T-cell (primary cell): ENCODE measurements at regions not wholly inside any gene's neighbourhood (a gene's known extent, or its start where the extent isn't known, plus 50 kb on each side); places are given as distances from the start of the nearest gene placed in this dataset.

ENCODE experiments used
- ATAC-seq, 4 experiments: fragments of 200-7000 bp in 3 of 4; fragments of 150-1000 bp in 1 of 4; cut with Tn5 transposase; replicated peaks in 1 of 4; 1 replicate in 3 of 4; 2 replicates in 1 of 4; pipeline ENCODE4 v1.10.0; 2021; ENCODE audit warnings: moderate library complexity in 3 of 4, mild to moderate bottlenecking in 2 of 4, moderate number of reproducible peaks in 1 of 4
- CTCF ChIA-PET, 2 donors: fragments of 300-600 bp; sonication (Branson Sonifier 250); formaldehyde crosslinking; loops; one replicate each; lab custom pipeline; 2022; ENCODE audit warnings: antibody characterized with exemption in 2 of 2; lab: Charles Lee
- POLR2A ChIA-PET, 2 donors: fragments of 300-600 bp; sonication (Branson Sonifier 250); formaldehyde crosslinking; loops; one replicate each; lab custom pipeline; 2022; ENCODE audit warnings: antibody characterized with exemption in 2 of 2; lab: Charles Lee
- DNase-seq, 35 experiments: peaks; one replicate each; pipeline versions ENCODE4 v3.0.0 to v3.0.0-alpha.2; 2013 to 2023
- H3K27ac ChIP-seq: one replicate; pipeline ENCODE4 v1.5.1; 2013; ENCODE audit warnings: low read length
- H3K27me3 ChIP-seq, 2 experiments: replicated peaks in 1 of 2; 1 replicate in 1 of 2; 2 replicates in 1 of 2; pipeline versions ENCODE4 v1.6.1 to v1.7.0; 2013; ENCODE audit warnings: low read length in 1 of 2, mixed read lengths in 1 of 2; ENCODE audit not compliant: control insufficient read depth in 2 of 2, insufficient read depth in 2 of 2; ENCODE audit errors: extremely low read depth in 1 of 2
- H3K36me3 ChIP-seq, 2 donors: 1 replicate in 1 of 2; 2 replicates in 1 of 2; pipeline versions ENCODE4 v1.6.1 to v1.7.0; 2013; ENCODE audit warnings: low read length in 1 of 2; ENCODE audit not compliant: control insufficient read depth in 2 of 2, insufficient read depth in 1 of 2; ENCODE audit errors: extremely low read depth in 1 of 2
- H3K4me1 ChIP-seq, 2 experiments: 1 replicate in 1 of 2; 2 replicates in 1 of 2; pipeline versions ENCODE4 v1.6.1 to v1.7.0; 2013; ENCODE audit warnings: low read length in 2 of 2, mixed read lengths in 1 of 2; ENCODE audit not compliant: insufficient read depth in 2 of 2, control insufficient read depth in 1 of 2; ENCODE audit errors: extremely low read depth in 1 of 2
- H3K4me3 ChIP-seq, 2 donors: 1 replicate in 1 of 2; 2 replicates in 1 of 2; pipeline versions ENCODE4 v1.5.1 to v1.7.0; 2013; ENCODE audit warnings: mild to moderate bottlenecking in 2 of 2, low read length in 1 of 2, moderate library complexity in 1 of 2; ENCODE audit not compliant: control insufficient read depth in 1 of 2; ENCODE audit errors: extremely low read depth in 1 of 2
- H3K9me3 ChIP-seq: 2 replicates; pipeline ENCODE4 v1.7.0; 2013
- H3K27ac Mint-ChIP-seq, 2 donors: one replicate each; pipeline ENCODE4 v1.8.0; 2020 to 2021; ENCODE audit warnings: mild to moderate bottlenecking in 2 of 2, mixed read lengths in 2 of 2
- H3K27me3 Mint-ChIP-seq, 2 donors: one replicate each; pipeline ENCODE4 v1.8.0; 2021 to 2022; ENCODE audit warnings: mixed read lengths in 2 of 2
- H3K36me3 Mint-ChIP-seq: one replicate; pipeline ENCODE4 v1.8.0; 2021; ENCODE audit warnings: mixed read lengths
- H3K4me1 Mint-ChIP-seq, 3 donors: one replicate each; pipeline ENCODE4 v1.8.0; 2020 to 2022; ENCODE audit warnings: mixed read lengths in 3 of 3, mild to moderate bottlenecking in 1 of 3
- H3K4me3 Mint-ChIP-seq, 3 donors: one replicate each; pipeline ENCODE4 v1.8.0; 2020 to 2022; ENCODE audit warnings: mild to moderate bottlenecking in 3 of 3, mixed read lengths in 3 of 3, moderate library complexity in 3 of 3
- H3K9me3 Mint-ChIP-seq, 3 donors: one replicate each; pipeline ENCODE4 v1.8.0; 2020 to 2022; ENCODE audit warnings: mixed read lengths in 3 of 3
- WGBS: methylation state at CpG from one replicate; pipeline ENCODE4 v1.1.5; 2013; ENCODE audit warnings: missing lambda C conversion rate; ENCODE audit not compliant: insufficient coverage; 5-methylcytosine and 5-hydroxymethylcytosine counted together

GRCh38 chr6:56327946-56328727 lies 80.8 kb upstream of the COL21A1 start:
- no peaks in the 10 kb centered on the region for H3K27me3 ChIP-seq
- Mint-ChIP-seq H3K9me3 (no peaks in the 10 kb centered on the region), H3K27ac (no peak overlapping the region), H3K36me3 (no peaks in the 10 kb centered on the region), H3K4me1 (no peaks in the 10 kb centered on the region), H3K4me3 (no peak overlapping the region), H3K27me3 (peaks cover 0 to 6% of the 10 kb centered on the region in 2 donors)
- CTCF ChIA-PET: interaction anchor here in 1 of 2 donors (0.6 kb wide), 1 partner anchor 266 kb away, joined by 3 read pairs; no protein-coding TSS in a partner anchor
- H3K4me1 ChIP-seq: no peaks in the 10 kb centered on the region
- no peaks in the 10 kb centered on the region for H3K9me3 ChIP-seq
- no peaks in the 10 kb centered on the region for H3K36me3 ChIP-seq
- POLR2A ChIA-PET: no interaction called here
- ATAC-seq (no peak), DNase-seq (no peak)
- no CpG with 5 or more reads among the region's 3 CpGs for WGBS
- no peak overlapping the region for H3K27ac ChIP-seq
- no peak overlapping the region for H3K4me3 ChIP-seq

- no peaks in the 10 kb centered on the region for H3K4me1 Mint-ChIP-seq
- Histone ChIP-seq H3K36me3 (no peaks in the 10 kb centered on the region), H3K4me1 (no peaks in the 10 kb centered on the region), H3K9me3 (no peaks in the 10 kb centered on the region), H3K27me3 (no peaks in the 10 kb centered on the region), H3K27ac (no peak overlapping the region), H3K4me3 (no peak overlapping the region)
- H3K27me3 Mint-ChIP-seq: peaks cover 0 to 4% of the 10 kb centered on the region in 2 donors
- ChIA-PET POLR2A (no interaction called here), CTCF (no interaction called here)
- ATAC-seq (no peak), DNase-seq (no peak)
- H3K4me3 Mint-ChIP-seq: no peak overlapping the region
- H3K36me3 Mint-ChIP-seq: no peaks in the 10 kb centered on the region
- H3K9me3 Mint-ChIP-seq: no peaks in the 10 kb centered on the region
- 0% methylated on average over 1 of the region's 6 CpGs for WGBS
- H3K27ac Mint-ChIP-seq: no peak overlapping the region
Measured at GRCh38 chr6:56324396-56324795, 77.0 kb upstream of the COL21A1 start.

GRCh38 chr6:56318851-56319250 lies 71.5 kb upstream of the COL21A1 start:
- H3K9me3 ChIP-seq: no peaks in the 10 kb centered on the region
- WGBS: no CpG with 5 or more reads among the region's 2 CpGs
- Mint-ChIP-seq H3K9me3 (no peaks in the 10 kb centered on the region), H3K27ac (no peak overlapping the region), H3K27me3 (peaks cover 0 to 4% of the 10 kb centered on the region in 2 donors), H3K4me1 (no peaks in the 10 kb centered on the region), H3K36me3 (no peaks in the 10 kb centered on the region), H3K4me3 (no peak overlapping the region)
- ATAC-seq (no peak), DNase-seq (no peak)
- H3K27ac ChIP-seq: no peak overlapping the region
- H3K4me3 ChIP-seq: no peak overlapping the region
- H3K27me3 ChIP-seq: no peaks in the 10 kb centered on the region
- ChIA-PET CTCF (no interaction called here), POLR2A (no interaction called here)
- H3K36me3 ChIP-seq: no peaks in the 10 kb centered on the region
- H3K4me1 ChIP-seq: no peaks in the 10 kb centered on the region

GRCh38 chr6:56314683-56315523 lies 67.5 kb upstream of the COL21A1 start:
- Histone ChIP-seq H3K27ac (no peak overlapping the region), H3K4me3 (no peak overlapping the region), H3K27me3 (no peaks in the 10 kb centered on the region), H3K36me3 (no peaks in the 10 kb centered on the region), H3K9me3 (no peaks in the 10 kb centered on the region), H3K4me1 (no peaks in the 10 kb centered on the region)
- Mint-ChIP-seq H3K4me3 (no peak overlapping the region), H3K36me3 (no peaks in the 10 kb centered on the region), H3K9me3 (no peaks in the 10 kb centered on the region), H3K27me3 (peaks cover 0 to 2% of the 10 kb centered on the region in 2 donors), H3K27ac (no peak overlapping the region), H3K4me1 (no peaks in the 10 kb centered on the region)
- WGBS: 95% methylated on average over 2 of the region's 11 CpGs
- ATAC-seq (no peak), DNase-seq (no peak)
- POLR2A ChIA-PET: no interaction called here
- CTCF ChIA-PET: interaction anchor here in 1 of 2 donors (1.0 kb wide), 1 partner anchor 19 kb away, joined by 3 read pairs; no protein-coding TSS in a partner anchor

GRCh38 chr6:56311533-56312448 lies 64.4 kb upstream of the COL21A1 start:
- no peaks in the 10 kb centered on the region for H3K9me3 ChIP-seq
- H3K36me3 Mint-ChIP-seq: no peaks in the 10 kb centered on the region
- no peaks in the 10 kb centered on the region for H3K4me1 ChIP-seq
- H3K36me3 ChIP-seq: no peaks in the 10 kb centered on the region
- POLR2A ChIA-PET: no interaction called here
- ATAC-seq (no peak), DNase-seq (no peak)
- no peaks in the 10 kb centered on the region for H3K4me1 Mint-ChIP-seq
- peaks cover 0 to 7% of the 10 kb centered on the region in 2 donors for H3K27me3 Mint-ChIP-seq
- no peak overlapping the region for H3K4me3 Mint-ChIP-seq
- no peaks in the 10 kb centered on the region for H3K27me3 ChIP-seq
- H3K9me3 Mint-ChIP-seq: peaks cover 3 to 5% (median 4%) of the 10 kb centered on the region in 3 donors
- H3K4me3 ChIP-seq: no peak overlapping the region
- no peak overlapping the region for H3K27ac ChIP-seq
- WGBS: 84% methylated on average over 5 of the region's 5 CpGs
- CTCF ChIA-PET: no interaction called here
- H3K27ac Mint-ChIP-seq: no peak overlapping the region

- POLR2A ChIA-PET: no interaction called here
- H3K9me3 Mint-ChIP-seq: peaks cover 3 to 8% (median 8%) of the 10 kb centered on the region in 3 donors
- WGBS: 20% methylated on average over 2 of the region's 2 CpGs
- no peaks in the 10 kb centered on the region for H3K4me1 Mint-ChIP-seq
- CTCF ChIA-PET: no interaction called here
- peaks cover 0 to 7% of the 10 kb centered on the region in 2 donors for H3K27me3 Mint-ChIP-seq
- H3K27me3 ChIP-seq: no peaks in the 10 kb centered on the region
- H3K4me1 ChIP-seq: no peaks in the 10 kb centered on the region
- H3K27ac ChIP-seq: no peak overlapping the region
- DNase-seq (no peak), ATAC-seq (no peak)
- no peak overlapping the region for H3K4me3 Mint-ChIP-seq
- no peaks in the 10 kb centered on the region for H3K9me3 ChIP-seq
- no peak overlapping the region for H3K4me3 ChIP-seq
- no peak overlapping the region for H3K27ac Mint-ChIP-seq
- no peaks in the 10 kb centered on the region for H3K36me3 ChIP-seq
- no peaks in the 10 kb centered on the region for H3K36me3 Mint-ChIP-seq
Measured at GRCh38 chr6:56311061-56311460, 63.7 kb upstream of the COL21A1 start.
